GM23338 (cell line): ENCODE measurements at regions not wholly inside any gene's neighbourhood (a gene's known extent, or its start where the extent isn't known, plus 50 kb on each side); places are given as distances from the start of the nearest gene placed in this dataset.

ENCODE experiments used
- CTCF ChIP-seq, 2 experiments: fragments of 200-600 bp in 1 of 2; sonication (generic) in 1 of 2; conservative IDR thresholded peaks; 2 replicates each; pipeline versions ENCODE4 v1.5.1 to v1.6.1; 2016 to 2017; ENCODE audit warnings: antibody characterized with exemption in 2 of 2, low read depth in 2 of 2, mild to moderate bottlenecking in 2 of 2, moderate library complexity in 1 of 2
- EZH2 ChIP-seq: fragments of 200-600 bp; sonication (generic); IDR thresholded peaks from one replicate; pipeline ENCODE4 v1.8.0; 2017; ENCODE audit warnings: antibody characterized with exemption, mild to moderate bottlenecking, low read depth; ENCODE audit not compliant: unreplicated experiment

- no peak for TF ChIP-seq CTCF (conservative IDR thresholded peaks at IDR 0.05; ENCODE audit: low read depth in 2 of 2)
- TF ChIP-seq EZH2: no peak
These were observed 106.4 kb downstream of the C11orf91 start for GRCh38 chr11:33594188-33594587.
